Left lung (tissue), 4 donors: ENCODE measurements at regions not wholly inside any gene's neighbourhood (a gene's known extent, or its start where the extent isn't known, plus 50 kb on each side); places are given as distances from the start of the nearest gene placed in this dataset.

Experiments used
- ATAC-seq: fragments of 200-7000 bp; cut with Tn5 transposase; one replicate; pipeline ENCODE4 v1.9.1; 2020; ENCODE audit warnings: moderate library complexity
- DNase-seq, 4 donors: peaks; one replicate each; pipeline ENCODE4 v3.0.0-alpha.2; 2013 to 2020
- H3K27ac ChIP-seq, 2 donors: fragments of 200-600 bp; sonication (generic) in 1 of 2; one replicate each; pipeline versions ENCODE4 v1.5.0 to v1.8.0; 2020 to 2021
- H3K27me3 ChIP-seq, 2 donors: fragments of 200-600 bp; sonication (generic) in 1 of 2; one replicate each; pipeline versions ENCODE4 v1.5.0 to v1.8.0; 2020 to 2021
- H3K36me3 ChIP-seq, 2 donors: fragments of 200-600 bp; sonication (generic) in 1 of 2; one replicate each; pipeline versions ENCODE4 v1.5.0 to v1.8.0; 2020 to 2021
- H3K4me1 ChIP-seq, 2 donors: fragments of 200-600 bp; one replicate each; pipeline ENCODE4 v1.8.0; 2021
- H3K4me3 ChIP-seq, 2 donors: fragments of 200-600 bp; sonication (generic) in 1 of 2; one replicate each; pipeline versions ENCODE4 v1.5.0 to v1.8.0; 2020 to 2021; ENCODE audit warnings: mild to moderate bottlenecking in 1 of 2
- H3K9me3 ChIP-seq, 2 donors: fragments of 200-600 bp; sonication (generic) in 1 of 2; one replicate each; pipeline versions ENCODE4 v1.5.0 to v1.8.0; 2020 to 2021
- CTCF ChIP-seq, 2 donors: fragments of 200-600 bp; sonication (generic) in 1 of 2; IDR thresholded peaks; one replicate each; pipeline versions ENCODE4 v1.5.0 to v1.8.0; 2021; ENCODE audit warnings: antibody characterized with exemption in 2 of 2
- intact Hi-C, 2 donors: fragments of 100-400 bp; cut with DNase I; formaldehyde crosslinking; loops; one replicate each; pipeline versions ENCODE4 v1.11.2 to v1.14.2; 2022
- donor health status: DM: no; HTN: yes; CAD: no.
- donor health status: DM: no; HTN: no; CAD: no.

DNA sequence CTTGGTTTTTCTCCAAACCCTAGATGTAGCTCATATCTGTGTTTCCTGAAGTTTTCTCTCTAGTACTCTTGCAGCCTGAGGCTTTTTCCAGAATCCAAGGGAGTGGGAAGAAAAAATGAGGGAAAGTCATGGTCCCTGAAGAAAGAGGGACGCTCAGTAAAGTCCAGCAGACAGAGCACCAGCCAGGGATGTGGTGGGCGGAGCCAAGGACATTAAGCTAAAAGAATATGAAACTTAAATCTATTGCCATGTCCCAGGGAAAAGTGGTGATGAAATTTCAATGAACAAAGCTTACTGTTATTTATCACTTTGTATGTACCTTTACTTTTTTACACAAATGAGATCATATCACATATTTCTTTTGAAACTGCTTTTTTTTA lies 430.2 kb downstream of the USP25 start:
- intact Hi-C loops: no loop called here
- no peaks in the 10 kb centered on the region for H3K4me1 ChIP-seq
- no peak for DNase-seq
- H3K4me3 ChIP-seq: no peak overlapping the region
- no peak for TF ChIP-seq CTCF (IDR thresholded peaks at IDR 0.05)
- H3K27me3 ChIP-seq: no peaks in the 10 kb centered on the region
- no peak for ATAC-seq
- H3K9me3 ChIP-seq: no peaks in the 10 kb centered on the region
- H3K27ac ChIP-seq: no peak overlapping the region
- no peaks in the 10 kb centered on the region for H3K36me3 ChIP-seq

DNA sequence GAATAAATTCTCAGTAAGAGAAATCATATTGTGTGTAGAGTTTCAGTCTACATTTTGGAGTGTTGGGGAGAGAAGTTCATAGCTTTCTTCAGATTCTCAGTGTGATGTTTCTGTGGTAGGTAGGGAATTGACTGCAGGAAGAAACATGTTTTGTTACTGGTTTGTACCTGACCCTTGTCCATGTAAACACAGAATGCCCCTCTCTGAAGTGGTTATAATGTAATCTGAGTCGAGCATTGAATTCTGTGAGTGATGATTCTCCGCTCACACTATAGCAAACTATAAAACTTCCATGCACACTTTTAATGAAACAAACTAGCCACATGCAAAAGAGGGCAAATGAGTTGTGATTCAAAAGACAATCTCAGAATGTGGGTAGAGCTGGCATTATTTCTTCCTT lies 433.2 kb downstream of the USP25 start:
- H3K9me3 ChIP-seq: no peaks in the 10 kb centered on the region
- H3K4me3 ChIP-seq: no peak overlapping the region
- no peaks in the 10 kb centered on the region for H3K27me3 ChIP-seq
- intact Hi-C loops: no loop called here
- no peak for DNase-seq
- no peaks in the 10 kb centered on the region for H3K36me3 ChIP-seq
- no peak overlapping the region for H3K27ac ChIP-seq
- no peak for TF ChIP-seq CTCF (IDR thresholded peaks at IDR 0.05)
- ATAC-seq: no peak
- H3K4me1 ChIP-seq: no peaks in the 10 kb centered on the region

DNA sequence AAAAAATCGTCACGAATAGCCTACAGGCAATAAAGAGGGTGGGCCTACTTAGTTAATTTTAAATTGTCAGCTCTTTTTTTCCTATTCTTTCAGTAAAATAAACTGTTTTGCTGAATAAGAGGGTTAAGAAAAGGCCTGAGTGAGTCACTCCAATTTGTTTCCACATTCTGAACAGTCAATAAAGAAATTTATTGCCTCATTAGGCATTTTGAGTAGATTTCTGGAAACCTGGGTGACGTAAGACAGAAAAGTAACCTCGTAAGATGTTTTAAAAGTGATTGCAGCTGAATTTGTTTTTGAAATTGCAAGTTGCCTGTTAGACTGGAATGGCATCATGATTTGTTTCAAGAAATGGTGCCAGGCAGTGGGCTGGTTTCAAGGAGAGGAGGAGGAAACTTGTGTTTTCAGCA lies 439.3 kb downstream of the USP25 start:
- H3K4me1 ChIP-seq: no peaks in the 10 kb centered on the region
- H3K36me3 ChIP-seq: no peaks in the 10 kb centered on the region
- no peak overlapping the region for H3K27ac ChIP-seq
- ATAC-seq: peak; percentile 15
- no peak overlapping the region for H3K4me3 ChIP-seq
- H3K27me3 ChIP-seq: no peaks in the 10 kb centered on the region
- intact Hi-C loops: no loop called here
- no peaks in the 10 kb centered on the region for H3K9me3 ChIP-seq
- DNase-seq: no peak
- TF ChIP-seq CTCF (IDR thresholded peaks at IDR 0.05): no peak

GRCh38 chr21:16169779-16170178 lies 440.0 kb downstream of the USP25 start:
- no peaks in the 10 kb centered on the region for H3K9me3 ChIP-seq
- intact Hi-C loops: no loop called here
- ATAC-seq (no peak), DNase-seq (no peak)
- H3K27me3 ChIP-seq: no peaks in the 10 kb centered on the region
- TF ChIP-seq CTCF (IDR thresholded peaks at IDR 0.05): no peak
- no peak overlapping the region for H3K4me3 ChIP-seq
- H3K27ac ChIP-seq: no peak overlapping the region
- H3K36me3 ChIP-seq: no peaks in the 10 kb centered on the region
- no peaks in the 10 kb centered on the region for H3K4me1 ChIP-seq

- H3K4me1 ChIP-seq: peaks cover 0 to 8% of the 10 kb centered on the region in 2 donors
- intact Hi-C loops: no loop called here
- no peak overlapping the region for H3K27ac ChIP-seq
Measured at GRCh38 chr21:16176570-16176969, 446.8 kb downstream of the USP25 start.

More at GRCh38 chr21:16176570-16176969, 446.8 kb downstream of the USP25 start:
- no peaks in the 10 kb centered on the region for H3K27me3 ChIP-seq
- no peak for TF ChIP-seq CTCF (IDR thresholded peaks at IDR 0.05)
- H3K4me3 ChIP-seq: no peak overlapping the region
- H3K9me3 ChIP-seq: no peaks in the 10 kb centered on the region
- DNase-seq (no peak), ATAC-seq (no peak)
- H3K36me3 ChIP-seq: no peaks in the 10 kb centered on the region
